NCI-H226 (cell line): ENCODE measurements at regions not wholly inside any gene's neighbourhood (a gene's known extent, or its start where the extent isn't known, plus 50 kb on each side); places are given as distances from the start of the nearest gene placed in this dataset.

Source experiments
- DNase-seq: peaks from one replicate; pipeline ENCODE4 v3.0.0-alpha.2; 2015

- peak; percentile 58 for DNase-seq
Observed at GRCh38 chr11:38252620-38253019, 1654.6 kb upstream of the RAG2 start.

GRCh38 chr11:38246451-38246850, 1648.4 kb upstream of the RAG2 start:
- no peak for DNase-seq

- DNase-seq: no peak
Observed at GRCh38 chr11:38226684-38227083, 1628.6 kb upstream of the RAG2 start.

- DNase-seq: no peak
Observed at GRCh38 chr11:38221295-38221694, 1623.3 kb upstream of the RAG2 start.

- DNase-seq: no peak
Observed at GRCh38 chr11:38219636-38220035, 1621.6 kb upstream of the RAG2 start.

- DNase-seq: no peak
Observed at GRCh38 chr11:38208951-38209350, 1610.9 kb upstream of the RAG2 start.

GRCh38 chr11:38206663-38207062, 1608.6 kb upstream of the RAG2 start:
- DNase-seq: no peak

GRCh38 chr11:38191101-38191500, 1593.1 kb upstream of the RAG2 start:
- no peak for DNase-seq

GRCh38 chr11:38182126-38182866, 1584.3 kb upstream of the RAG2 start:
- DNase-seq: no peak

- no peak for DNase-seq
Observed at GRCh38 chr11:38176686-38177322, 1578.8 kb upstream of the RAG2 start.

- DNase-seq: no peak
Observed at GRCh38 chr11:38173676-38174075, 1575.6 kb upstream of the RAG2 start.

GRCh38 chr11:38169286-38169685, 1571.2 kb upstream of the RAG2 start:
- DNase-seq: peak; percentile 66

GRCh38 chr11:38163526-38163925, 1565.5 kb upstream of the RAG2 start:
- DNase-seq: peak; percentile 2

GRCh38 chr11:38160433-38160832, 1562.4 kb upstream of the RAG2 start:
- no peak for DNase-seq

GRCh38 chr11:38159038-38159437, 1561.0 kb upstream of the RAG2 start:
- DNase-seq: no peak

GRCh38 chr11:38156495-38157146, 1558.6 kb upstream of the RAG2 start:
- no peak for DNase-seq

- no peak for DNase-seq
Observed at GRCh38 chr11:38155856-38156255, 1557.8 kb upstream of the RAG2 start.

GRCh38 chr11:38153985-38154384, 1555.9 kb upstream of the RAG2 start:
- no peak for DNase-seq

GRCh38 chr11:38143852-38144251, 1545.8 kb upstream of the RAG2 start:
- DNase-seq: no peak

- no peak for DNase-seq
Observed at GRCh38 chr11:38138972-38139371, 1540.9 kb upstream of the RAG2 start.

GRCh38 chr11:38136887-38137286, 1538.9 kb upstream of the RAG2 start:
- DNase-seq: no peak

GRCh38 chr11:38131535-38131934, 1533.5 kb upstream of the RAG2 start:
- no peak for DNase-seq

GRCh38 chr11:38130976-38131375, 1532.9 kb upstream of the RAG2 start:
- DNase-seq: no peak

GRCh38 chr11:38130514-38130913, 1532.5 kb upstream of the RAG2 start:
- no peak for DNase-seq
